Karpas-422 (cell line): ENCODE measurements at regions not wholly inside any gene's neighbourhood (a gene's known extent, or its start where the extent isn't known, plus 50 kb on each side); places are given as distances from the start of the nearest gene placed in this dataset.

Experiments
- DNase-seq: peaks from one replicate; pipeline ENCODE4 v3.0.0-alpha.2; 2015
- H2AFZ ChIP-seq: fragments of 200-600 bp; sonication (generic); 2 replicates; pipeline ENCODE4 v1.6.1; 2014; ENCODE audit warnings: antibody characterized with exemption, low read length, mixed read lengths
- H3K27ac ChIP-seq: fragments of 200-600 bp; sonication (generic); 2 replicates; pipeline ENCODE4 v1.5.1; 2014; ENCODE audit warnings: mild to moderate bottlenecking, low read length, moderate library complexity
- H3K27me3 ChIP-seq: fragments of 200-600 bp; sonication (generic); 2 replicates; pipeline ENCODE4 v1.6.1; 2014; ENCODE audit warnings: low read length, mixed read lengths
- H3K36me3 ChIP-seq: fragments of 200-600 bp; sonication (generic); 2 replicates; pipeline ENCODE4 v1.6.1; 2014; ENCODE audit warnings: low read length, mixed read lengths; ENCODE audit not compliant: insufficient read depth
- H3K4me1 ChIP-seq: fragments of 200-600 bp; sonication (generic); 2 replicates; pipeline ENCODE4 v1.6.1; 2014; ENCODE audit warnings: mild to moderate bottlenecking, low read length, mixed read lengths
- H3K4me2 ChIP-seq: fragments of 200-600 bp; sonication (generic); 2 replicates; pipeline ENCODE4 v1.6.1; 2014; ENCODE audit warnings: low read length, low read depth, mild to moderate bottlenecking; ENCODE audit not compliant: poor library complexity, severe bottlenecking
- H3K4me3 ChIP-seq: fragments of 200-600 bp; sonication (generic); 2 replicates; pipeline ENCODE4 v1.5.1; 2014; ENCODE audit warnings: mild to moderate bottlenecking, antibody characterized with exemption, low read length, mixed read lengths
- H3K79me2 ChIP-seq: fragments of 200-600 bp; sonication (generic); 2 replicates; pipeline ENCODE4 v1.6.1; 2014; ENCODE audit warnings: mild to moderate bottlenecking, low read length, mixed read lengths
- H3K9ac ChIP-seq: fragments of 200-600 bp; sonication (generic); 2 replicates; pipeline ENCODE4 v1.6.0; 2014; ENCODE audit warnings: low read length
- H3K9me2 ChIP-seq: fragments of 200-600 bp; sonication (generic), shearing (Covaris generic); replicated peaks from 2 replicates; pipeline ENCODE4 v1.6.0; 2014; ENCODE audit warnings: mild to moderate bottlenecking, low read length, moderate library complexity; ENCODE audit not compliant: insufficient read depth
- H3K9me3 ChIP-seq: fragments of 300-700, 200-600 bp; sonication (generic); 2 replicates; pipeline ENCODE4 v1.6.1; 2014; ENCODE audit warnings: low read length, mixed read lengths
- H4K20me1 ChIP-seq: fragments of 200-600 bp; sonication (generic); 2 replicates; pipeline ENCODE4 v1.6.1; 2014; ENCODE audit warnings: mild to moderate bottlenecking, antibody characterized with exemption, low read length, low read depth; ENCODE audit not compliant: insufficient read depth

DNA sequence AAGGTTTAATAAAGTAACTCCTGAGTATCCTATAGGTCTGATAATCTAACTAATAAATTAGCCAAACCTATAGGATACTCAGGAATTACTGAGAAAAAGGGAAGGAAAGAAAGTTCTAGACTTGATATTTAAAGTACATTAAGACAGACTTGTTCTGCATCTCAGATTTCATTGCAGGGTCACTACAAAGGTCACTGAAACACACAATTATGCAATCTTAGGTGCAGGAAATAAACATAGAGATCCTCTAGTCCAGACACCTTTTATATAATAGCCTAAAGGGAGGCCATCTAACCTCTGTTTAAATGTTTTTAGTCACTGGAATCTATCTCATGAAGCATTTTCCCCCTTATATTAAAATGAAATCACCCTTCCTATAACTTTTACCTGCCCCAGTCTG, 1215.7 kb downstream of the MAT2B start:
- Histone ChIP-seq H3K27ac (no peak overlapping the region), H3K4me1 (no peaks in the 10 kb centered on the region), H3K4me3 (no peak overlapping the region), H3K79me2 (no peaks in the 10 kb centered on the region), H3K4me2 (no peak overlapping the region), H4K20me1 (no peaks in the 10 kb centered on the region), H2AFZ (no peak overlapping the region), H3K27me3 (no peaks in the 10 kb centered on the region), H3K9ac (no peak overlapping the region), H3K36me3 (no peaks in the 10 kb centered on the region; the same call in 1 of the 2 replicates), H3K9me2 (no peaks in the 10 kb centered on the region), H3K9me3 (peaks cover 11% of the 10 kb centered on the region; the same call in 1 of the 2 replicates)
- no peak for DNase-seq

DNA sequence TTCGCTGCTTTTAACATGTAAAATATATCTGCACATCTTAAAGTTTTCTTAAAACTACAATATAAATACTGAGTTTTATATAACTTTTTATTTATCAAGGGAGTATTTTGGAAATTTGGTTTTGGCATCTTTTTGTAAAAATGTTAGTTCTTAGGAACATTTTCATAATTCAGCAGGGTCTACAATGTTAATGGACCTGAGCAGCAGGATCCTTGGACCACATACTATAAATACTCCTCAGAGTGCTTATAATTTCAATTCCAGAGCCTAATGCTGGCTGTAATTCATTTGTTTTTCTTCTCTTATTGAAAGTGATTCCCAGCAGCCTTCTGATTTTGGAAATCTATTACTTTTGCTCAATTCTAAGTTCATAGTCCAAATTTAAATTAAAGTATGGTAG, 1216.2 kb downstream of the MAT2B start:
- peaks cover 11% of the 10 kb centered on the region; the same call in 1 of the 2 replicates for H3K9me3 ChIP-seq
- H3K27ac ChIP-seq = no peak overlapping the region
- H2AFZ ChIP-seq = no peak overlapping the region

DNA sequence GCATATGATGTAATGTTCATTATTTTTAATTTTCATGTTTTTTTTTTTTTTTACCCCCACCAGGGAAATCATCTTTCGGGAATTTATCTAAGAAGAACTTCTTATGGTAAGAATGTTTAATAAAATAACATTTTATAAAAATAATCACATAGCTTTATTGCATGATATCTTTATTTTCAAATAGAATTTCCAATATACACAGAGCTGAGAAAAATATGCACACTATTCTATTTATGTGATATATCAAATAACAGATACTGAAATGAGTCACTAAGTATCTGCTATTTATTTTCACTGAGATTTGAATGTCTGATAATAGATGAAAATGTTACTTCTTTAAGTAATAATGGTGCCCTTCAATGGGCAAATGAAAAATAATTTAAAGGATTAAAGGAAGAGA, 1217.3 kb downstream of the MAT2B start:
- Histone ChIP-seq H4K20me1 (no peaks in the 10 kb centered on the region), H3K9me2 (no peaks in the 10 kb centered on the region), H3K27me3 (no peaks in the 10 kb centered on the region), H3K36me3 (no peaks in the 10 kb centered on the region; the same call in 1 of the 2 replicates), H3K27ac (no peak overlapping the region), H3K79me2 (no peaks in the 10 kb centered on the region), H3K4me2 (no peak overlapping the region), H3K9me3 (peaks cover 20% of the 10 kb centered on the region; the same call in 1 of the 2 replicates), H3K4me1 (no peaks in the 10 kb centered on the region), H3K4me3 (no peak overlapping the region), H3K9ac (no peak overlapping the region), H2AFZ (no peak overlapping the region)
- DNase-seq = no peak

More for the DNA sequence above, 1216.2 kb downstream of the MAT2B start:
- no peak overlapping the region for H3K4me3 ChIP-seq
- H4K20me1 ChIP-seq = no peaks in the 10 kb centered on the region
- H3K9ac ChIP-seq = no peak overlapping the region
- H3K4me2 ChIP-seq = no peak overlapping the region
- H3K27me3 ChIP-seq = no peaks in the 10 kb centered on the region
- no peak for DNase-seq
- no peaks in the 10 kb centered on the region for H3K4me1 ChIP-seq
- no peaks in the 10 kb centered on the region for H3K9me2 ChIP-seq
- no peaks in the 10 kb centered on the region; the same call in 1 of the 2 replicates for H3K36me3 ChIP-seq
- no peaks in the 10 kb centered on the region for H3K79me2 ChIP-seq

GRCh38 chr5:164727012-164727411, 1221.6 kb downstream of the MAT2B start:
- Histone ChIP-seq H3K4me2 (no peak overlapping the region), H2AFZ (no peak overlapping the region), H3K4me3 (no peak overlapping the region), H3K9me2 (no peaks in the 10 kb centered on the region), H3K4me1 (no peaks in the 10 kb centered on the region), H3K27me3 (no peaks in the 10 kb centered on the region), H4K20me1 (no peaks in the 10 kb centered on the region), H3K79me2 (no peaks in the 10 kb centered on the region), H3K27ac (no peak overlapping the region), H3K9me3 (peaks cover 27% of the 10 kb centered on the region; the same call in 1 of the 2 replicates), H3K36me3 (no peaks in the 10 kb centered on the region; the same call in 1 of the 2 replicates), H3K9ac (no peak overlapping the region)
- DNase-seq = no peak

DNA sequence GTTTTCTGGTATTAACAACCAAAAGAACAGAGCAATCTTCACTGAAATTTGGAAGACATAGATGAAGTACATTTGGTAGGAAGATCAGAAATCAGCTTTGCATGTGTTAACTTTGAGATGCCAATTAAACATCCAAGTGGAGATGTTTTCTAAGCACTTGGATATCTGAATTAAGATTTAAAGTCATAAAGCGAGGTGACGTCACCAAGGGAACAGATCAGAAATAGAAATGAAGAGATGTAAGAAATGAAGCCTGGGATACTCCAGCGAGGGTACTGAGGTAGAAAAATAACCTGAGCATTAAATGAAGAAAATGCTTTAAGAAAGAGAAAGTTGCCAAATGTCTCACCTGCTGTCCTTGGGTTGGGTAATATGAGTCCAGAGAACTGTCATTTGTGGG, 1223.3 kb downstream of the MAT2B start:
- no peaks in the 10 kb centered on the region for H3K27me3 ChIP-seq
- H3K36me3 ChIP-seq = no peaks in the 10 kb centered on the region; the same call in 1 of the 2 replicates
- no peak overlapping the region for H2AFZ ChIP-seq
- H3K4me3 ChIP-seq = no peak overlapping the region
- no peaks in the 10 kb centered on the region for H4K20me1 ChIP-seq
- H3K9ac ChIP-seq = no peak overlapping the region
- no peaks in the 10 kb centered on the region for H3K4me1 ChIP-seq
- H3K4me2 ChIP-seq = no peak overlapping the region
- H3K79me2 ChIP-seq = no peaks in the 10 kb centered on the region
- H3K9me3 ChIP-seq = peaks cover 37% of the 10 kb centered on the region
- H3K27ac ChIP-seq = no peak overlapping the region
- H3K9me2 ChIP-seq = no peaks in the 10 kb centered on the region
- DNase-seq = no peak

- no peak for DNase-seq
- H3K79me2 ChIP-seq = no peaks in the 10 kb centered on the region
- H3K9ac ChIP-seq = no peak overlapping the region
- H3K9me2 ChIP-seq = no peaks in the 10 kb centered on the region
- H3K36me3 ChIP-seq = no peaks in the 10 kb centered on the region
- H2AFZ ChIP-seq = no peak overlapping the region
- no peak overlapping the region for H3K4me3 ChIP-seq
- peaks cover 33% of the 10 kb centered on the region for H3K9me3 ChIP-seq
- H4K20me1 ChIP-seq = no peaks in the 10 kb centered on the region
- H3K4me2 ChIP-seq = no peak overlapping the region
- H3K27ac ChIP-seq = no peak overlapping the region
- no peaks in the 10 kb centered on the region for H3K27me3 ChIP-seq
- H3K4me1 ChIP-seq = no peaks in the 10 kb centered on the region
These were observed 1229.9 kb downstream of the MAT2B start for GRCh38 chr5:164735334-164735733.

DNA sequence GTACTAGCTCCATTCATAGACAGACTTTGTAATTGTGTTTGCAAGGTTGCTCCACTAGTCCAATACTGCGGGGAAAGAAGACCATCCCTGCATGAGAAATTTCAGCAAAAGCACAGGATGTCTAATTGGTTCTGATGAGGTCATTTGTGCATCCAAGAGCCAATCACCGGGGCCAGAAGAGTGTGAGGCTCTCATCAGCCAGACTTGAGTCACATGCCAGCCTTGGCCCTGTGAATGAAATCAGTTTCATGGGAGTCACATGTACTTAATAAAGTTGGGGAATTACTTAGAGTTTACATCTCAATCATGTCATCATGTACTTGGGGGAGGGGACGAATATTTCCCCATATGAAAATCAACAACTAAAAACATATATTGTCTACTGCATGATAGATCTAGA, 1236.0 kb downstream of the MAT2B start:
- Histone ChIP-seq H3K4me3 (no peak overlapping the region), H3K27me3 (no peaks in the 10 kb centered on the region), H3K79me2 (no peaks in the 10 kb centered on the region), H3K9ac (no peak overlapping the region), H4K20me1 (no peaks in the 10 kb centered on the region), H3K4me2 (no peak overlapping the region), H2AFZ (no peak overlapping the region), H3K4me1 (no peaks in the 10 kb centered on the region), H3K9me2 (no peaks in the 10 kb centered on the region), H3K27ac (no peak overlapping the region), H3K9me3 (peaks cover 26% of the 10 kb centered on the region), H3K36me3 (no peaks in the 10 kb centered on the region)
- no peak for DNase-seq

DNA sequence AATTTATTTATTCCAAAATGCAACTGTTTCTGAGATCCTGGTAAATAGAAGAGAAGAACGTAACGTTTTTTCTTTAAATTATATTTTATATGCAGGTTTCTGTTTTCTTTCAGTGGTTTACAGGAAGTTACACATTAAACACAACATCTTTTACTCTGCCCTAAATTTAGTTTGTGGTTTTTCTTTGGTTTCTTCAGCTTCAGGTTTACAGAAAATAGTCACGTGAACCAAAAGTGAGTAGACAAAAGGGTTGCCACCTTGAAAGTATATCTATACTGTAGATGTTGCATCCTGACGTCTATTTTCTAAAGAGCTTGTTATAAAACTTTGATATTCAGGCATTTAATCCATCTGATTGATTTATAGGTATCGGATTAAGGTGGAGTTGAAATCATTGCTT, 1236.6 kb downstream of the MAT2B start:
- no peak for DNase-seq
- no peaks in the 10 kb centered on the region for H3K4me1 ChIP-seq
- peaks cover 27% of the 10 kb centered on the region for H3K9me3 ChIP-seq
- no peak overlapping the region for H3K9ac ChIP-seq
- no peaks in the 10 kb centered on the region for H3K9me2 ChIP-seq
- H3K36me3 ChIP-seq = no peaks in the 10 kb centered on the region
- no peak overlapping the region for H3K4me3 ChIP-seq
- no peaks in the 10 kb centered on the region for H3K79me2 ChIP-seq
- no peak overlapping the region for H2AFZ ChIP-seq
- H4K20me1 ChIP-seq = no peaks in the 10 kb centered on the region
- no peaks in the 10 kb centered on the region for H3K27me3 ChIP-seq
- no peak overlapping the region for H3K4me2 ChIP-seq
- no peak overlapping the region for H3K27ac ChIP-seq

GRCh38 chr5:164746723-164747122, 1241.3 kb downstream of the MAT2B start:
- Histone ChIP-seq H3K9me3 (peaks cover 26% of the 10 kb centered on the region), H3K27me3 (no peaks in the 10 kb centered on the region), H3K27ac (no peak overlapping the region), H3K9me2 (no peaks in the 10 kb centered on the region), H3K79me2 (no peaks in the 10 kb centered on the region), H3K4me1 (no peaks in the 10 kb centered on the region), H2AFZ (no peak overlapping the region), H4K20me1 (no peaks in the 10 kb centered on the region), H3K9ac (no peak overlapping the region), H3K36me3 (no peaks in the 10 kb centered on the region), H3K4me3 (no peak overlapping the region), H3K4me2 (no peak overlapping the region)
- no peak for DNase-seq
